GM19023 (cell line): ENCODE measurements at regions not wholly inside any gene's neighbourhood (a gene's known extent, or its start where the extent isn't known, plus 50 kb on each side); places are given as distances from the start of the nearest gene placed in this dataset.

Experiments used
- ATAC-seq: cut with Tn5 transposase; IDR thresholded peaks from one replicate; pipeline ENCODE4 v1.9.1; 2021; ENCODE audit warnings: mild to moderate bottlenecking, moderate library complexity; ENCODE audit not compliant: unreplicated experiment

GRCh38 chr11:11757909-11758308 lies 83.9 kb upstream of the USP47 start:
- ATAC-seq, result no peak

- ATAC-seq, result no peak
Observed at GRCh38 chr11:11756718-11757117, 85.1 kb upstream of the USP47 start.

GRCh38 chr11:11755871-11756270 lies 85.9 kb upstream of the USP47 start:
- ATAC-seq, result no peak

GRCh38 chr11:11752679-11753078 lies 89.1 kb upstream of the USP47 start:
- no peak for ATAC-seq

GRCh38 chr11:11750017-11750878 lies 91.5 kb upstream of the USP47 start:
- ATAC-seq, result no peak

GRCh38 chr11:11748706-11749365 lies 92.9 kb upstream of the USP47 start:
- ATAC-seq, result no peak

- ATAC-seq, result no peak
Observed at GRCh38 chr11:11747570-11747969, 94.2 kb upstream of the USP47 start.

- no peak for ATAC-seq
Observed at GRCh38 chr11:11746449-11746848, 95.3 kb upstream of the USP47 start.

- ATAC-seq, result no peak
Observed at GRCh38 chr11:11743216-11743615, 98.6 kb upstream of the USP47 start.

GRCh38 chr11:11742486-11742885 lies 99.3 kb upstream of the USP47 start:
- ATAC-seq, result no peak

GRCh38 chr11:11740836-11741235 lies 100.9 kb upstream of the USP47 start:
- ATAC-seq, result no peak

GRCh38 chr11:11740073-11740702 lies 101.6 kb upstream of the USP47 start:
- ATAC-seq, result no peak

- ATAC-seq, result no peak
Observed at GRCh38 chr11:11738370-11738769, 103.4 kb upstream of the USP47 start.

GRCh38 chr11:11735586-11735985 lies 106.2 kb upstream of the USP47 start:
- no peak for ATAC-seq

GRCh38 chr11:11733246-11733747 lies 108.5 kb upstream of the USP47 start:
- ATAC-seq, result no peak

- no peak for ATAC-seq
Observed at GRCh38 chr11:11732116-11732515, 109.7 kb upstream of the USP47 start.

- ATAC-seq, result no peak
Observed at GRCh38 chr11:11731311-11732083, 109.7 kb upstream of the GALNT18 start.

- ATAC-seq, result no peak
Observed at GRCh38 chr11:11728386-11728785, 106.6 kb upstream of the GALNT18 start.

GRCh38 chr11:11725438-11725837 lies 103.6 kb upstream of the GALNT18 start:
- no peak for ATAC-seq

- no peak for ATAC-seq
Observed at GRCh38 chr11:11724994-11725393, 103.2 kb upstream of the GALNT18 start.

- no peak for ATAC-seq
Observed at GRCh38 chr11:11722861-11723260, 101.1 kb upstream of the GALNT18 start.
